Heart left ventricle (tissue), 13 donors: ENCODE measurements at regions not wholly inside any gene's neighbourhood (a gene's known extent, or its start where the extent isn't known, plus 50 kb on each side); places are given as distances from the start of the nearest gene placed in this dataset.

Experiments
- POLR2A ChIP-seq, 2 donors: fragments of 450-650 bp; IDR thresholded peaks; one replicate each; pipeline ENCODE4 v1.6.1; 2017; ENCODE audit warnings: antibody characterized with exemption in 2 of 2, mild to moderate bottlenecking in 2 of 2, moderate library complexity in 2 of 2
- TF ChIP-seq, protein P1 (sequence below), 12 donors: fragments of 200-600 bp; sonication (generic) in 4 of 12; IDR thresholded peaks; one replicate each; pipeline versions ENCODE4 v1.5.0 to v1.8.0; 2018 to 2022; ENCODE audit warnings: antibody characterized with exemption in 12 of 12, mild to moderate bottlenecking in 5 of 12
- donor health status: ischemic (EF 13 %, LVEDD 7.1; RV severe dilation, severe dysfunction).
- donor health status: DM: no; HTN: yes; CAD: no.
- donor health status: DM: no; HTN: no; CAD: no.
- donor health status: ischemic (EF 25% LVEDD 6.9; RV normal size, moderate dysfunction).
- donor health status: ischemic (EF 25% LVEDD 5.7; RV mildly dilated, moderate dysfunction).
- donor health status: ischemic (EF 35%, LVEDD 5.7; RV mildly dilated, moderate dysfunction).
- donor health status: nonischemic (EF 11% LVEDD 7.7; RV severe dilation, severe dysfunction).
- donor health status: DM: yes; HTN: yes; CAD: no.
- donor health status: PGD.
- donor health status: ischemic (EF 29% LVEDD 5.4; RV normal size, mild dysfunction).
- donor health status: nonischemic (EF 23%, LVEDD 6.1; RV moderate dilation, normal function).

DNA sequence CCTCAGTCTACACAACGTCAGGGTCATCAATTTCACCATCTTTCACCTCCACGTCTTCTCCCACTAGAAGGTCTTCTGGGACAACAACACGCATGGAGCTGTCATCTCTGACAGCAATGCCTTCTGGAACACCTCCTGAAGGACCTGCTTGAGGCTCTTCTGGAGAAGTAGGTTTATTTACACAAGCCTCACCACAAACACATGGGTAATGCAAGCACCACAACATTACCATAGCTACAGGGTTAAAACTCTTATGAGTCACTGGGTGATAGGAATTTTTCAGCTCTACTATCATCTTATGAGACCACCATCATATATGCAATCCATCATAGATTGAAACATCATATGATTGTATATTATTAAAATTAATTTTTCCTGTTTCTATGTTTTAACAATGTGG lies 215.4 kb downstream of the CHD9NB start:
- TF ChIP-seq, protein P1, sequence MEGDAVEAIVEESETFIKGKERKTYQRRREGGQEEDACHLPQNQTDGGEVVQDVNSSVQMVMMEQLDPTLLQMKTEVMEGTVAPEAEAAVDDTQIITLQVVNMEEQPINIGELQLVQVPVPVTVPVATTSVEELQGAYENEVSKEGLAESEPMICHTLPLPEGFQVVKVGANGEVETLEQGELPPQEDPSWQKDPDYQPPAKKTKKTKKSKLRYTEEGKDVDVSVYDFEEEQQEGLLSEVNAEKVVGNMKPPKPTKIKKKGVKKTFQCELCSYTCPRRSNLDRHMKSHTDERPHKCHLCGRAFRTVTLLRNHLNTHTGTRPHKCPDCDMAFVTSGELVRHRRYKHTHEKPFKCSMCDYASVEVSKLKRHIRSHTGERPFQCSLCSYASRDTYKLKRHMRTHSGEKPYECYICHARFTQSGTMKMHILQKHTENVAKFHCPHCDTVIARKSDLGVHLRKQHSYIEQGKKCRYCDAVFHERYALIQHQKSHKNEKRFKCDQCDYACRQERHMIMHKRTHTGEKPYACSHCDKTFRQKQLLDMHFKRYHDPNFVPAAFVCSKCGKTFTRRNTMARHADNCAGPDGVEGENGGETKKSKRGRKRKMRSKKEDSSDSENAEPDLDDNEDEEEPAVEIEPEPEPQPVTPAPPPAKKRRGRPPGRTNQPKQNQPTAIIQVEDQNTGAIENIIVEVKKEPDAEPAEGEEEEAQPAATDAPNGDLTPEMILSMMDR (IDR thresholded peaks at IDR 0.05) = no peak
- no peak for TF ChIP-seq POLR2A (IDR thresholded peaks at IDR 0.05)
